PFSK-1 (cell line): ENCODE measurements at regions not wholly inside any gene's neighbourhood (a gene's known extent, or its start where the extent isn't known, plus 50 kb on each side); places are given as distances from the start of the nearest gene placed in this dataset.

Source experiments
- FOXP2 ChIP-seq: optimal IDR thresholded peaks from 2 replicates; pipeline ENCODE3; 2011; ENCODE audit warnings: borderline replicate concordance, control low read depth, inconsistent platforms; ENCODE audit not compliant: insufficient read depth; ENCODE audit errors: extremely low read length, extremely low read depth
- POLR2AphosphoS5 ChIP-seq: IDR thresholded peaks from 2 replicates; pipeline ENCODE4 v1.6.1; 2012; ENCODE audit warnings: low read depth, mild to moderate bottlenecking, control low read depth, low read length, moderate library complexity
- SIN3A ChIP-seq: IDR thresholded peaks from 2 replicates; pipeline ENCODE4 v1.6.1; 2012; ENCODE audit warnings: mild to moderate bottlenecking, low read length, moderate library complexity, borderline replicate concordance; ENCODE audit not compliant: insufficient read depth
- TAF1 ChIP-seq: IDR thresholded peaks from 2 replicates; pipeline ENCODE4 v1.6.1; 2012; ENCODE audit warnings: low read length, control low read depth, borderline replicate concordance; ENCODE audit not compliant: insufficient read depth
- TF ChIP-seq, protein P1 (sequence below), 2 experiments: IDR thresholded peaks; 2 replicates each; pipeline versions ENCODE4 v1.6.1 to v1.8.0; 2011 to 2012; ENCODE audit warnings: low read depth in 2 of 2, low read length in 2 of 2, control low read depth in 1 of 2, inconsistent platforms in 1 of 2, mild to moderate bottlenecking in 1 of 2, moderate library complexity in 1 of 2; ENCODE audit not compliant: insufficient read depth in 1 of 2

DNA sequence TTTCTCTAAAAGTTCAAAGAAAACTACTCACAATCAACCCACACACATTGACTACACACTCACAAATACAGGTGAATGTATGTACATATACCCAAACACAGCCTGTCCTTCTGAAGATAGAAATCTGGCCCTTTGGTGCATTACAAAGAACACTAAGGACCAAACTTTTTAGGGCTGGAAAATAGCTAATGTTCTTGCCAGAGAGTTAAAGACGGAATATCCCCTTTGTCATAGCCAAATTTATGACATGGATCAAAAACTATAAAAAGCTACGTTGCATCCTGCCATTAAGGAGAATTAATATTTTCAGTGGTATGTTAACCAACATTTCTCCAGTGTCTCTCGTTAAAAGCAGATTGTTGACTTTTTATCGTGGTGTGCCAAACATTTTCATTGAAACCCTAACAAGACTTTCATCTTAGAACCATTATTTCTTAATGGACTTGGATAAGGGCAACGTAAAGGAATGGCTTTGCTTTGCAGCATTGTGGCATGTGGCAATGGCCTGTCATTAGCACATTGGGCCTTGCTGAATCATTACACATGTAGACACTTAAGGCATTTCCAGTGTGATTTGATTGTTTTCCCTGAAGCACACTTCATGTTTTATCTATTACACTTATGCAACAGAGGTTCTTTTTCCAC is 150.9 kb upstream of the MEOX2 start:
- TF ChIP-seq POLR2AphosphoS5 (no peak), SIN3A (no peak), TAF1 (no peak), FOXP2 (no peak)
- TF ChIP-seq, protein P1, sequence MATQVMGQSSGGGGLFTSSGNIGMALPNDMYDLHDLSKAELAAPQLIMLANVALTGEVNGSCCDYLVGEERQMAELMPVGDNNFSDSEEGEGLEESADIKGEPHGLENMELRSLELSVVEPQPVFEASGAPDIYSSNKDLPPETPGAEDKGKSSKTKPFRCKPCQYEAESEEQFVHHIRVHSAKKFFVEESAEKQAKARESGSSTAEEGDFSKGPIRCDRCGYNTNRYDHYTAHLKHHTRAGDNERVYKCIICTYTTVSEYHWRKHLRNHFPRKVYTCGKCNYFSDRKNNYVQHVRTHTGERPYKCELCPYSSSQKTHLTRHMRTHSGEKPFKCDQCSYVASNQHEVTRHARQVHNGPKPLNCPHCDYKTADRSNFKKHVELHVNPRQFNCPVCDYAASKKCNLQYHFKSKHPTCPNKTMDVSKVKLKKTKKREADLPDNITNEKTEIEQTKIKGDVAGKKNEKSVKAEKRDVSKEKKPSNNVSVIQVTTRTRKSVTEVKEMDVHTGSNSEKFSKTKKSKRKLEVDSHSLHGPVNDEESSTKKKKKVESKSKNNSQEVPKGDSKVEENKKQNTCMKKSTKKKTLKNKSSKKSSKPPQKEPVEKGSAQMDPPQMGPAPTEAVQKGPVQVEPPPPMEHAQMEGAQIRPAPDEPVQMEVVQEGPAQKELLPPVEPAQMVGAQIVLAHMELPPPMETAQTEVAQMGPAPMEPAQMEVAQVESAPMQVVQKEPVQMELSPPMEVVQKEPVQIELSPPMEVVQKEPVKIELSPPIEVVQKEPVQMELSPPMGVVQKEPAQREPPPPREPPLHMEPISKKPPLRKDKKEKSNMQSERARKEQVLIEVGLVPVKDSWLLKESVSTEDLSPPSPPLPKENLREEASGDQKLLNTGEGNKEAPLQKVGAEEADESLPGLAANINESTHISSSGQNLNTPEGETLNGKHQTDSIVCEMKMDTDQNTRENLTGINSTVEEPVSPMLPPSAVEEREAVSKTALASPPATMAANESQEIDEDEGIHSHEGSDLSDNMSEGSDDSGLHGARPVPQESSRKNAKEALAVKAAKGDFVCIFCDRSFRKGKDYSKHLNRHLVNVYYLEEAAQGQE (IDR thresholded peaks at IDR 0.05; ENCODE audit: insufficient read depth in 1 of 2, low read depth in 2 of 2, low read length in 2 of 2): no peak
